GM12891 (cell line): ENCODE measurements at regions not wholly inside any gene's neighbourhood (a gene's known extent, or its start where the extent isn't known, plus 50 kb on each side); places are given as distances from the start of the nearest gene placed in this dataset.

ENCODE experiments used
- PAX5 ChIP-seq: IDR thresholded peaks from 2 replicates; pipeline ENCODE4 v1.6.1; 2011; ENCODE audit warnings: low read length, moderate library complexity, mild to moderate bottlenecking; ENCODE audit not compliant: insufficient read depth, severe bottlenecking
- POLR2A ChIP-seq: IDR thresholded peaks from 2 replicates; pipeline ENCODE4 v1.6.1; 2011; ENCODE audit warnings: low read depth, low read length, control low read depth
- POLR2AphosphoS5 ChIP-seq: IDR thresholded peaks from 2 replicates; pipeline ENCODE4 v1.6.1; 2011; ENCODE audit warnings: low read depth, low read length, control low read depth
- POU2F2 ChIP-seq: IDR thresholded peaks from 2 replicates; pipeline ENCODE4 v1.6.1; 2011; ENCODE audit warnings: low read depth, mild to moderate bottlenecking, control low read depth, low read length, moderate library complexity
- TAF1 ChIP-seq: IDR thresholded peaks from 2 replicates; pipeline ENCODE4 v1.6.1; 2011; ENCODE audit warnings: low read depth, low read length, control low read depth

DNA sequence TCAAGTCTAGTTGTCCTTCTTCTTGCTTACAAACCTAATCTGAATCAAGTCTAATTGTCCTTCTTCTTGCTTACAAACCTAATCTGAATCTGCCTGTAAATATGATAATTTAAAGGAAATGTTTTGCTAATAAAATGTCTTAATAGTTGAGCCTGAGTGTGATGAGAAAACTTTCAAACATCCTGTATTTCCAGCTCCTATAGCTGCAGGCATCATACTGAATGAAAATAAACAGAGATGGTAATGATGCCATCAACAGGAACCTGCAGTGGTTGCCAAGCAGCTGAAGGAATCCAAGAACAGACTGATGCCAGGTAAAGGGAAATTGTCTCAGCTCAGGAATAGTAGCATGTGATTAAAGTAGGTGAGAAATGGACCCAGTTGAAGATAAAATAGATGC is 156.1 kb upstream of the IRS4 start:
- no peak for TF ChIP-seq POU2F2
- no peak for TF ChIP-seq POLR2AphosphoS5
- no peak for TF ChIP-seq POLR2A
- TF ChIP-seq TAF1 = no peak
- no peak for TF ChIP-seq PAX5
